IgD-negative memory B cell (primary cell): ENCODE measurements at regions not wholly inside any gene's neighbourhood (a gene's known extent, or its start where the extent isn't known, plus 50 kb on each side); places are given as distances from the start of the nearest gene placed in this dataset.
"Not testable (repeated sequence)": the region's sequence is repeated elsewhere in the genome, so short reads cannot be mapped to it uniquely, and the experiment has no call there.

Source experiments
- H3K27ac Mint-ChIP-seq, 3 donors: one replicate each; pipeline ENCODE4 v1.8.0; 2020 to 2022; ENCODE audit warnings: mild to moderate bottlenecking in 3 of 3, mixed read lengths in 3 of 3, moderate library complexity in 1 of 3
- H3K27me3 Mint-ChIP-seq: one replicate; pipeline ENCODE4 v1.8.0; 2021; ENCODE audit warnings: mixed read lengths
- H3K36me3 Mint-ChIP-seq: one replicate; pipeline ENCODE4 v1.8.0; 2020; ENCODE audit warnings: mild to moderate bottlenecking, mixed read lengths
- H3K4me1 Mint-ChIP-seq, 3 donors: one replicate each; pipeline ENCODE4 v1.8.0; 2020 to 2022; ENCODE audit warnings: mixed read lengths in 3 of 3, mild to moderate bottlenecking in 1 of 3
- H3K4me3 Mint-ChIP-seq, 4 donors: one replicate each; pipeline ENCODE4 v1.8.0; 2020 to 2022; ENCODE audit warnings: mild to moderate bottlenecking in 4 of 4, mixed read lengths in 4 of 4, moderate library complexity in 3 of 4
- H3K9me3 Mint-ChIP-seq, 3 donors: one replicate each; pipeline ENCODE4 v1.8.0; 2020 to 2021; ENCODE audit warnings: mixed read lengths in 3 of 3, mild to moderate bottlenecking in 1 of 3

- Mint-ChIP-seq H3K4me1 (peaks cover 0 to 2% (median 0%) of the 10 kb centered on the region in 3 donors), H3K4me3 (no peak overlapping the region), H3K27me3 (no peaks in the 10 kb centered on the region), H3K36me3 (no peaks in the 10 kb centered on the region), H3K27ac (no peak overlapping the region), H3K9me3 (peaks cover 0 to 3% (median 2%) of the 10 kb centered on the region in 3 donors)
These were observed 179.1 kb downstream of the LRIG3 start for GRCh38 chr12:58741226-58741625.

- no peaks in the 10 kb centered on the region for H3K27me3 Mint-ChIP-seq
- H3K4me3 Mint-ChIP-seq: no peak overlapping the region
- H3K9me3 Mint-ChIP-seq: peaks cover 3 to 6% (median 4%) of the 10 kb centered on the region in 3 donors
- peak overlapping the region in 1 of 3 donors; percentile 18 for H3K27ac Mint-ChIP-seq
- no peaks in the 10 kb centered on the region for H3K36me3 Mint-ChIP-seq
- H3K4me1 Mint-ChIP-seq: peaks cover 0 to 2% (median 0%) of the 10 kb centered on the region in 3 donors
These were observed 174.8 kb downstream of the LRIG3 start for GRCh38 chr12:58745348-58746125.

GRCh38 chr12:58747533-58747932, 172.8 kb downstream of the LRIG3 start:
- Mint-ChIP-seq H3K27ac (no peak overlapping the region), H3K4me3 (no peak overlapping the region), H3K4me1 (no peaks in the 10 kb centered on the region), H3K27me3 (no peaks in the 10 kb centered on the region), H3K36me3 (no peaks in the 10 kb centered on the region), H3K9me3 (peaks cover 4 to 6% (median 4%) of the 10 kb centered on the region in 3 donors)

- Mint-ChIP-seq H3K27me3 (no peaks in the 10 kb centered on the region), H3K36me3 (no peaks in the 10 kb centered on the region), H3K4me1 (no peaks in the 10 kb centered on the region), H3K4me3 (no peak overlapping the region), H3K9me3 (peaks cover 4 to 9% (median 6%) of the 10 kb centered on the region in 3 donors), H3K27ac (no peak overlapping the region)
These were observed 169.8 kb downstream of the LRIG3 start for GRCh38 chr12:58750484-58750883.

- H3K4me1 Mint-ChIP-seq: no peaks in the 10 kb centered on the region
- H3K36me3 Mint-ChIP-seq: no peaks in the 10 kb centered on the region
- H3K9me3 Mint-ChIP-seq: peaks cover 0 to 19% (median 8%) of the 10 kb centered on the region in 3 donors
- H3K27ac Mint-ChIP-seq: no peak overlapping the region
- H3K27me3 Mint-ChIP-seq: no peaks in the 10 kb centered on the region
- no peak overlapping the region for H3K4me3 Mint-ChIP-seq
These were observed 162.9 kb downstream of the LRIG3 start for GRCh38 chr12:58757422-58757821.

- H3K27me3 Mint-ChIP-seq, H3K4me3 Mint-ChIP-seq, H3K27ac Mint-ChIP-seq, H3K4me1 Mint-ChIP-seq, H3K36me3 Mint-ChIP-seq: not testable (repeated sequence)
- peaks cover 0 to 14% (median 10%) of the 10 kb centered on the region in 3 donors for H3K9me3 Mint-ChIP-seq
These were observed 160.6 kb downstream of the LRIG3 start for GRCh38 chr12:58759745-58760144.

GRCh38 chr12:58761308-58761707, 159.0 kb downstream of the LRIG3 start:
- H3K27me3 Mint-ChIP-seq: no peaks in the 10 kb centered on the region
- H3K36me3 Mint-ChIP-seq: no peaks in the 10 kb centered on the region
- peaks cover 3 to 14% (median 10%) of the 10 kb centered on the region in 3 donors for H3K9me3 Mint-ChIP-seq

GRCh38 chr12:58764100-58764953, 156.0 kb downstream of the LRIG3 start:
- H3K27ac Mint-ChIP-seq: no peak overlapping the region
- H3K27me3 Mint-ChIP-seq: no peaks in the 10 kb centered on the region
- no peak overlapping the region for H3K4me3 Mint-ChIP-seq
- H3K36me3 Mint-ChIP-seq: no peaks in the 10 kb centered on the region
- no peaks in the 10 kb centered on the region for H3K4me1 Mint-ChIP-seq
- peaks cover 3 to 9% (median 8%) of the 10 kb centered on the region in 3 donors for H3K9me3 Mint-ChIP-seq

More at GRCh38 chr12:58761308-58761707, 159.0 kb downstream of the LRIG3 start:
- no peak overlapping the region for H3K4me3 Mint-ChIP-seq
- no peaks in the 10 kb centered on the region for H3K4me1 Mint-ChIP-seq
- no peak overlapping the region for H3K27ac Mint-ChIP-seq

- H3K27ac Mint-ChIP-seq: no peak overlapping the region
- no peaks in the 10 kb centered on the region for H3K27me3 Mint-ChIP-seq
- H3K9me3 Mint-ChIP-seq: peaks cover 3 to 12% (median 7%) of the 10 kb centered on the region in 3 donors
- H3K4me1 Mint-ChIP-seq: no peaks in the 10 kb centered on the region
- H3K36me3 Mint-ChIP-seq: no peaks in the 10 kb centered on the region
- H3K4me3 Mint-ChIP-seq: no peak overlapping the region
These were observed 155.2 kb downstream of the LRIG3 start for GRCh38 chr12:58765076-58765475.

GRCh38 chr12:58765653-58766512, 154.4 kb downstream of the LRIG3 start:
- Mint-ChIP-seq H3K4me1 (no peaks in the 10 kb centered on the region), H3K27ac (no peak overlapping the region), H3K27me3 (no peaks in the 10 kb centered on the region), H3K36me3 (no peaks in the 10 kb centered on the region), H3K4me3 (no peak overlapping the region), H3K9me3 (peaks cover 3 to 12% (median 7%) of the 10 kb centered on the region in 3 donors)

GRCh38 chr12:58766513-58766870, 153.8 kb downstream of the LRIG3 start:
- Mint-ChIP-seq H3K36me3 (no peaks in the 10 kb centered on the region), H3K4me1 (no peaks in the 10 kb centered on the region), H3K4me3 (no peak overlapping the region), H3K9me3 (peaks cover 5 to 12% (median 7%) of the 10 kb centered on the region in 3 donors), H3K27ac (no peak overlapping the region), H3K27me3 (no peaks in the 10 kb centered on the region)

GRCh38 chr12:58767496-58767895, 152.8 kb downstream of the LRIG3 start:
- H3K4me3 Mint-ChIP-seq: no peak overlapping the region
- H3K9me3 Mint-ChIP-seq: peaks cover 5 to 12% (median 11%) of the 10 kb centered on the region in 3 donors
- no peaks in the 10 kb centered on the region for H3K4me1 Mint-ChIP-seq
- H3K27ac Mint-ChIP-seq: no peak overlapping the region
- H3K27me3 Mint-ChIP-seq: no peaks in the 10 kb centered on the region
- no peaks in the 10 kb centered on the region for H3K36me3 Mint-ChIP-seq

GRCh38 chr12:58773986-58774385, 146.3 kb downstream of the LRIG3 start:
- H3K4me3 Mint-ChIP-seq: no peak overlapping the region
- H3K4me1 Mint-ChIP-seq: no peaks in the 10 kb centered on the region
- H3K27ac Mint-ChIP-seq: no peak overlapping the region
- H3K9me3 Mint-ChIP-seq: peaks cover 2 to 7% (median 7%) of the 10 kb centered on the region in 3 donors
- no peaks in the 10 kb centered on the region for H3K27me3 Mint-ChIP-seq
- no peaks in the 10 kb centered on the region for H3K36me3 Mint-ChIP-seq

- no peaks in the 10 kb centered on the region for H3K4me1 Mint-ChIP-seq
- peaks cover 0 to 5% (median 2%) of the 10 kb centered on the region in 3 donors for H3K9me3 Mint-ChIP-seq
- no peak overlapping the region for H3K4me3 Mint-ChIP-seq
These were observed 145.6 kb downstream of the LRIG3 start for GRCh38 chr12:58774731-58775130.

GRCh38 chr12:58775396-58775795, 144.9 kb downstream of the LRIG3 start:
- Mint-ChIP-seq H3K36me3 (no peaks in the 10 kb centered on the region), H3K4me3 (no peak overlapping the region), H3K9me3 (peaks cover 0 to 7% (median 2%) of the 10 kb centered on the region in 3 donors), H3K4me1 (no peaks in the 10 kb centered on the region), H3K27ac (no peak overlapping the region), H3K27me3 (no peaks in the 10 kb centered on the region)

More at GRCh38 chr12:58774731-58775130, 145.6 kb downstream of the LRIG3 start:
- no peaks in the 10 kb centered on the region for H3K27me3 Mint-ChIP-seq
- no peak overlapping the region for H3K27ac Mint-ChIP-seq
- no peaks in the 10 kb centered on the region for H3K36me3 Mint-ChIP-seq
